ENCODE measurements at regions not wholly inside any gene's neighbourhood (a gene's known extent, or its start where the extent isn't known, plus 50 kb on each side); places are given as distances from the start of the nearest gene placed in this dataset.

- no peak for TF ChIP-seq TARDBP (CRISPR knock-in tag; IDR thresholded peaks at IDR 0.05)
- TF ChIP-seq CSRNP1 (CRISPR knock-in tag; IDR thresholded peaks at IDR 0.05), result no peak
- TF ChIP-seq E2F5 (CRISPR knock-in tag; conservative IDR thresholded peaks at IDR 0.05), result no peak
- TF ChIP-seq RCOR2 (CRISPR knock-in tag; IDR thresholded peaks at IDR 0.05), result no peak
- TF ChIP-seq CTCF (CRISPR knock-in tag; IDR thresholded peaks at IDR 0.05), result no peak
- TF ChIP-seq SRF (IDR thresholded peaks at IDR 0.05; ENCODE audit: low read depth, low read length), result no peak
- TF ChIP-seq RFX5 (IDR thresholded peaks at IDR 0.05; ENCODE audit: low read depth, low read length), result no peak
- no peak for TF ChIP-seq HNF1A (IDR thresholded peaks at IDR 0.05; ENCODE audit: low read depth)
- TF ChIP-seq HNF1A (CRISPR knock-in tag; IDR thresholded peaks at IDR 0.05; ENCODE audit: borderline replicate concordance), result no peak
- TF ChIP-seq PHF20 (CRISPR knock-in tag; IDR thresholded peaks at IDR 0.05), result no peak
- no peak for TF ChIP-seq SCMH1 (CRISPR knock-in tag; IDR thresholded peaks at IDR 0.05; ENCODE audit: borderline replicate concordance)
- no peak for TF ChIP-seq ZBTB33 (CRISPR knock-in tag; IDR thresholded peaks at IDR 0.05)
Measured at GRCh38 chr14:99032759-99033158, 239.2 kb downstream of the BCL11B start.

Data from HepG2 (cell line).